ACC112 (cell line): ENCODE measurements at regions not wholly inside any gene's neighbourhood (a gene's known extent, or its start where the extent isn't known, plus 50 kb on each side); places are given as distances from the start of the nearest gene placed in this dataset.
"Not testable (repeated sequence)": the region's sequence is repeated elsewhere in the genome, so short reads cannot be mapped to it uniquely, and the experiment has no call there.

Experiments used
- H2AFZ ChIP-seq: fragments of 200-600 bp; sonication (generic); one replicate; pipeline ENCODE4 v1.6.0; 2017; ENCODE audit warnings: antibody characterized with exemption, low read length; ENCODE audit not compliant: unreplicated experiment
- H3K27ac ChIP-seq: fragments of 200-600 bp; sonication (generic); 2 replicates; pipeline ENCODE4 v1.5.1; 2014; ENCODE audit warnings: low read depth, mild to moderate bottlenecking, antibody characterized with exemption, low read length, moderate library complexity
- H3K27me3 ChIP-seq: fragments of 200-600 bp; sonication (generic); 2 replicates; pipeline ENCODE4 v1.6.1; 2014; ENCODE audit warnings: mild to moderate bottlenecking, antibody characterized with exemption, low read length, moderate library complexity, mixed read lengths; ENCODE audit not compliant: insufficient read depth
- H3K36me3 ChIP-seq: fragments of 200-600 bp; sonication (generic); 2 replicates; pipeline ENCODE4 v1.6.1; 2016; ENCODE audit warnings: mild to moderate bottlenecking, antibody characterized with exemption, low read length, moderate library complexity, mixed read lengths; ENCODE audit not compliant: insufficient read depth
- H3K4me1 ChIP-seq: fragments of 200-600 bp; sonication (generic); one replicate; pipeline ENCODE4 v1.6.1; 2016; ENCODE audit warnings: low read length, mixed read lengths; ENCODE audit not compliant: insufficient read depth, unreplicated experiment, control insufficient read depth
- H3K4me3 ChIP-seq: fragments of 200-600 bp; sonication (generic); 2 replicates; pipeline ENCODE4 v1.5.1; 2014; ENCODE audit warnings: mild to moderate bottlenecking, low read depth, low read length
- H3K79me2 ChIP-seq: fragments of 200-600 bp; sonication (generic); one replicate; pipeline ENCODE4 v1.6.0; 2016; ENCODE audit warnings: low read length; ENCODE audit not compliant: control insufficient read depth, unreplicated experiment, insufficient read depth

GRCh38 chr10:63972949-63973827, 452.0 kb downstream of the REEP3 start:
- Histone ChIP-seq H3K4me1 (no peaks in the 10 kb centered on the region), H3K79me2 (no peaks in the 10 kb centered on the region), H3K27ac (no peak overlapping the region), H3K4me3 (no peak overlapping the region), H3K27me3 (no peaks in the 10 kb centered on the region), H3K36me3 (no peaks in the 10 kb centered on the region), H2AFZ (no peak overlapping the region)

DNA sequence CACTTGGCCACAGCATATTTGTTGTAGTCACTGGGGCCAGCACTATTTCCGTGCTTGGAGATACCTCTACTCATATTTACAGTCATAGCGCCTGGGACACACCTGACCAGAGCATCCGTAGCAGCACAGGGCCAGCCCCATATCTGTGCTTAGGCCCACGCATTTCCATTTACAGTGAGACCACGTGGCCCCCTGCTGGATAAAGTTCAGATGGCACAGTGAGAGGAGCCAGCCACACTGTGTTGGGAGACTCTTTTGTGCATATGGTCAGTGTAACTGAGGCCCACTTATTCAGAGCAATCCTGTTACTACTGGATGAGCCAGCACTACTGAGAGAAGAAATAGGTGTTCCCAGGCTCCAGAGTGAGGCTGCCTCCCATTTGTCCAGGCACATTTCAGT, 455.3 kb downstream of the REEP3 start:
- Histone ChIP-seq H3K27me3 (no peaks in the 10 kb centered on the region), H3K79me2 (no peaks in the 10 kb centered on the region), H3K36me3 (no peaks in the 10 kb centered on the region), H3K4me3 (no peak overlapping the region), H3K4me1 (no peaks in the 10 kb centered on the region), H2AFZ (no peak overlapping the region), H3K27ac (no peak overlapping the region)

GRCh38 chr10:63977329-63977923, 456.2 kb downstream of the REEP3 start:
- no peak overlapping the region for H2AFZ ChIP-seq
- H3K27me3 ChIP-seq, result no peaks in the 10 kb centered on the region
- H3K36me3 ChIP-seq, result no peaks in the 10 kb centered on the region
- no peak overlapping the region for H3K27ac ChIP-seq
- no peaks in the 10 kb centered on the region for H3K4me1 ChIP-seq
- no peaks in the 10 kb centered on the region for H3K79me2 ChIP-seq
- H3K4me3 ChIP-seq, result no peak overlapping the region

DNA sequence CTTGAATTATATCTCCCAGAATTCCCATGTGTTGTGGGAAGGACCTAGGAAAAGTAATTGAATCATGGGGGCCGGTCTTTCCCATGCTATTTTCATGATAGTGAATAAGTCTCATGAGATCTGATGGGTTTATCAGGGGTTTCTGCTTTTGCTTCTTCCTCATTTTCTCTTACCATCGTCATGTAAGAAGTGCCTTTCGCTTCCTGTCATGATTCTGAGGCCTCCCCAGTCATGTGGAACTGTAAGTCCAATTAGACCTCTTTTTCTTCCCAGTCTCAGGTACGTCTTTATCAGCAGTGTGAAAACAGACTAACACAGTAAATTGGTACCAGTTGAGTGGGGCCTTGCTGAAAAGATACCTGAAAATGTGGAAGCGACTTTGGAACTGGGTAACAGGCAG, 459.7 kb downstream of the REEP3 start:
- not testable (repeated sequence) for H3K79me2 ChIP-seq, H3K27ac ChIP-seq, H3K4me1 ChIP-seq, H3K36me3 ChIP-seq, H2AFZ ChIP-seq, H3K27me3 ChIP-seq, H3K4me3 ChIP-seq

DNA sequence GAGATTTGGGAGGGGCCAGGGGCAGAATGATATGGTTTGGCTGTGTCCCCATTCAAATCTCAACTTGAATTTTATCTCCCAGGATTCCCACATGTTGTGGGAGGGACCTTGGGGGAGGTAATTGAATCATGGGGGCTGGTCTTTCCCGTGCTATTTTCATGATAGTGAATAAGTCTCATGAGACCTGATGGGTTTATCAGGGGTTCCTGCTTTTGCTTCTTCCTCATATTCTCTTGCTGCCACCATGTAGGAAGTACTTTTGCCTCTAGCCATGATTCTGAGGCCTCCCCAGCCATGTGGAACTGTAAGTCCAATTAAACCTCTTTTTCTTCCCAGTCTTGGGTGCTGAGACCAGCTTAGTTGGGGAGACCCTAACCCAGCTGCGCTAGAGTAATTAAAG, 462.9 kb downstream of the REEP3 start:
- H3K4me3 ChIP-seq, H3K27ac ChIP-seq, H3K4me1 ChIP-seq, H3K27me3 ChIP-seq, H3K36me3 ChIP-seq, H3K79me2 ChIP-seq, H2AFZ ChIP-seq: not testable (repeated sequence)

DNA sequence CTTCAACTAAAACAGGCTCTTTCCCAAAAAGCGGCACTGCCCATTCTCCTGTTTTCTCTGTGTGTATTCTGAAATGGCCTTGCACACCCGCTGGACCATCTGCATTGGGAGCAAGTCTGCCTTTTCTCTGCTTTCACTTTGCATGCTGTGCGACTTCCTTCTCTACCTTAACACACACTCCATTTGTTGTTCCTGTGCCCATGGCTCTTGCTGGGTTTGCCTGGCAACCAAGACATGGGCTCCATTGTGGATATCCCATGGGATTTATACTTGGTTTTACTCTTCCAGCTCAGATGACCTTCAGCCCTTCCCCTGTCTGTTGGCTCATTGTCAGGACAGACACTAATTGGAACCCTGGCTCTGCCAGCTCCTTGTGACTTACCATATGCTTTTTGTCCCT, 465.3 kb downstream of the REEP3 start:
- no peak overlapping the region for H3K27ac ChIP-seq
- H3K4me1 ChIP-seq, result no peaks in the 10 kb centered on the region
- no peaks in the 10 kb centered on the region for H3K36me3 ChIP-seq
- H3K79me2 ChIP-seq, result no peaks in the 10 kb centered on the region
- H2AFZ ChIP-seq, result no peak overlapping the region
- no peaks in the 10 kb centered on the region for H3K27me3 ChIP-seq
- no peak overlapping the region for H3K4me3 ChIP-seq

DNA sequence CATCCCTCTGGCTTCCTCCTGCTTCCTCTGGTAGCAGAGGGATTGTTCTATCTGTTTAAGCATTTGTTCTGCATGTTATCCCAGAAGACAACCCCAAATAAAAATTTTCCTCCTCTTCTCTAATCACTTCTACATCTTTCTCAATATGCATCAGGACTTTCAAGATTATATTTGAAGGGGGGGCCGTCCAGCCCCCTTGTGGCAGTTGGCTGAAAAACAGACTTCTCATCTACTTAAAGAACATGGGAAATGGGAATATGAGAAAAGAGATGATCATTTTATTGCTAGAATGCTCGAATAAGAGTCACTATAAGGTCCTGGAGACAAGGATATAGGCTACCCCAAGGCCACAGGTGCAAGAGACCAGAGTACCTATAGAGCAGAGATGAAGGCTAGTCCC, 466.0 kb downstream of the REEP3 start:
- H3K36me3 ChIP-seq, result no peaks in the 10 kb centered on the region
- H3K4me3 ChIP-seq, result no peak overlapping the region
- no peaks in the 10 kb centered on the region for H3K4me1 ChIP-seq
- no peaks in the 10 kb centered on the region for H3K79me2 ChIP-seq
- no peaks in the 10 kb centered on the region for H3K27me3 ChIP-seq
- H2AFZ ChIP-seq, result no peak overlapping the region
- no peak overlapping the region for H3K27ac ChIP-seq

GRCh38 chr10:63994371-63994770, 473.2 kb downstream of the REEP3 start:
- H3K27me3 ChIP-seq, result no peaks in the 10 kb centered on the region
- H3K27ac ChIP-seq, result no peak overlapping the region
- no peaks in the 10 kb centered on the region for H3K79me2 ChIP-seq
- H3K36me3 ChIP-seq, result no peaks in the 10 kb centered on the region
- H3K4me1 ChIP-seq, result no peaks in the 10 kb centered on the region
- H2AFZ ChIP-seq, result no peak overlapping the region
- H3K4me3 ChIP-seq, result no peak overlapping the region

GRCh38 chr10:64007157-64007556, 486.0 kb downstream of the REEP3 start:
- Histone ChIP-seq H2AFZ (no peak overlapping the region), H3K27ac (no peak overlapping the region), H3K4me1 (no peaks in the 10 kb centered on the region), H3K36me3 (no peaks in the 10 kb centered on the region), H3K4me3 (no peak overlapping the region), H3K27me3 (no peaks in the 10 kb centered on the region), H3K79me2 (no peaks in the 10 kb centered on the region)

DNA sequence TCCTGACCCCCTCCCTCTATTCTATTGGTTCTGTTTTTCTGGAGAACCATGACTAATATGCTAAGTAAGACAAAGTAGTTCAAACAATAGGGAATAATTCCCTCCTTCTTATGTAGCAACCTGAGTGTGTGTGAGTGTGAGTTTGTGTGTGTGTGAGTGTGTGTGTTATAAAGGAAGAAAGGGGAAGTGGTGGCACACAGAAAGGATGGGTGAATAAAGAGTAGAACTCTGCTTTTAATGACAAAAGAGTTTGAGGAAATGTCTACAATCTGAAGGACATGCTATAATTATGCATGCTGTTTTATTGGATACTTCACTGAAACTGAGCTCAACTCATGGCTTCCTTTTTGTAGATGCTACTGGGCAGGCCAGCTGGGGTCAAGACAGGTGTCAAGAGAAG, 489.5 kb downstream of the REEP3 start:
- Histone ChIP-seq H3K79me2 (no peaks in the 10 kb centered on the region), H3K4me3 (no peak overlapping the region), H3K27ac (no peak overlapping the region), H3K36me3 (no peaks in the 10 kb centered on the region), H3K4me1 (no peaks in the 10 kb centered on the region), H2AFZ (no peak overlapping the region), H3K27me3 (no peaks in the 10 kb centered on the region)
